ENCODE measurements at regions not wholly inside any gene's neighbourhood (a gene's known extent, or its start where the extent isn't known, plus 50 kb on each side); places are given as distances from the start of the nearest gene placed in this dataset.

DNA sequence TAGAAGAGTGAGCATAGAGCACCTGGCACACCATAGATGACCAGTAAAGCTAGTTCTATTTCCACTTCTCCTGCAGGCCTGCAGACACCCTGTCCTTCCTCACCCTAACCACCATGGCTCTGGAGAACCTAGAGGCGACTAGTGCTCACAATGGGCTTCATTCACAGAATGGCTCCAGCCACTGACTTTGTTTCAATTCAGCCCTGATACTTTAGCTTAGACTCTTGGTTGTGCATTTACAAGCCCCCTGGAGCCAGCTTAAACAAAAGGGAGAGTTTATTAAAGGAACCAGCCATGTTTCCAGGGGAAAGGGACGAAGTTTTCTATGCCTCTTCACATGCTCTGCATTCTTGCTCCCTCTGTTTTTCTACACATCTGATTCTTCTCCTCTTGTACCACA, 123.7 kb downstream of the NAV1 start:
- Histone ChIP-seq H3K27me3 (ENCODE audit: insufficient read depth, poor library complexity, severe bottlenecking) (no peaks in the 10 kb centered on the region), H3K4me3 (replicated peaks; ENCODE audit: insufficient read depth, low read length) (no peak overlapping the region), H3K27ac (replicated peaks) (no peak overlapping the region)
- DNase-seq (ENCODE audit: low read depth in 1 of 2, low spot score in 1 of 2), result no peak
- TF ChIP-seq POLR2AphosphoS5 (IDR thresholded peaks at IDR 0.05; ENCODE audit: low read depth), result no peak
- TF ChIP-seq, protein P1, sequence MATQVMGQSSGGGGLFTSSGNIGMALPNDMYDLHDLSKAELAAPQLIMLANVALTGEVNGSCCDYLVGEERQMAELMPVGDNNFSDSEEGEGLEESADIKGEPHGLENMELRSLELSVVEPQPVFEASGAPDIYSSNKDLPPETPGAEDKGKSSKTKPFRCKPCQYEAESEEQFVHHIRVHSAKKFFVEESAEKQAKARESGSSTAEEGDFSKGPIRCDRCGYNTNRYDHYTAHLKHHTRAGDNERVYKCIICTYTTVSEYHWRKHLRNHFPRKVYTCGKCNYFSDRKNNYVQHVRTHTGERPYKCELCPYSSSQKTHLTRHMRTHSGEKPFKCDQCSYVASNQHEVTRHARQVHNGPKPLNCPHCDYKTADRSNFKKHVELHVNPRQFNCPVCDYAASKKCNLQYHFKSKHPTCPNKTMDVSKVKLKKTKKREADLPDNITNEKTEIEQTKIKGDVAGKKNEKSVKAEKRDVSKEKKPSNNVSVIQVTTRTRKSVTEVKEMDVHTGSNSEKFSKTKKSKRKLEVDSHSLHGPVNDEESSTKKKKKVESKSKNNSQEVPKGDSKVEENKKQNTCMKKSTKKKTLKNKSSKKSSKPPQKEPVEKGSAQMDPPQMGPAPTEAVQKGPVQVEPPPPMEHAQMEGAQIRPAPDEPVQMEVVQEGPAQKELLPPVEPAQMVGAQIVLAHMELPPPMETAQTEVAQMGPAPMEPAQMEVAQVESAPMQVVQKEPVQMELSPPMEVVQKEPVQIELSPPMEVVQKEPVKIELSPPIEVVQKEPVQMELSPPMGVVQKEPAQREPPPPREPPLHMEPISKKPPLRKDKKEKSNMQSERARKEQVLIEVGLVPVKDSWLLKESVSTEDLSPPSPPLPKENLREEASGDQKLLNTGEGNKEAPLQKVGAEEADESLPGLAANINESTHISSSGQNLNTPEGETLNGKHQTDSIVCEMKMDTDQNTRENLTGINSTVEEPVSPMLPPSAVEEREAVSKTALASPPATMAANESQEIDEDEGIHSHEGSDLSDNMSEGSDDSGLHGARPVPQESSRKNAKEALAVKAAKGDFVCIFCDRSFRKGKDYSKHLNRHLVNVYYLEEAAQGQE (IDR thresholded peaks at IDR 0.05; ENCODE audit: insufficient replicate concordance, low read depth), result no peak
- TF ChIP-seq, protein P2, sequence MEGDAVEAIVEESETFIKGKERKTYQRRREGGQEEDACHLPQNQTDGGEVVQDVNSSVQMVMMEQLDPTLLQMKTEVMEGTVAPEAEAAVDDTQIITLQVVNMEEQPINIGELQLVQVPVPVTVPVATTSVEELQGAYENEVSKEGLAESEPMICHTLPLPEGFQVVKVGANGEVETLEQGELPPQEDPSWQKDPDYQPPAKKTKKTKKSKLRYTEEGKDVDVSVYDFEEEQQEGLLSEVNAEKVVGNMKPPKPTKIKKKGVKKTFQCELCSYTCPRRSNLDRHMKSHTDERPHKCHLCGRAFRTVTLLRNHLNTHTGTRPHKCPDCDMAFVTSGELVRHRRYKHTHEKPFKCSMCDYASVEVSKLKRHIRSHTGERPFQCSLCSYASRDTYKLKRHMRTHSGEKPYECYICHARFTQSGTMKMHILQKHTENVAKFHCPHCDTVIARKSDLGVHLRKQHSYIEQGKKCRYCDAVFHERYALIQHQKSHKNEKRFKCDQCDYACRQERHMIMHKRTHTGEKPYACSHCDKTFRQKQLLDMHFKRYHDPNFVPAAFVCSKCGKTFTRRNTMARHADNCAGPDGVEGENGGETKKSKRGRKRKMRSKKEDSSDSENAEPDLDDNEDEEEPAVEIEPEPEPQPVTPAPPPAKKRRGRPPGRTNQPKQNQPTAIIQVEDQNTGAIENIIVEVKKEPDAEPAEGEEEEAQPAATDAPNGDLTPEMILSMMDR (IDR thresholded peaks at IDR 0.05; ENCODE audit: insufficient read depth, low read length), result no peak

DNA sequence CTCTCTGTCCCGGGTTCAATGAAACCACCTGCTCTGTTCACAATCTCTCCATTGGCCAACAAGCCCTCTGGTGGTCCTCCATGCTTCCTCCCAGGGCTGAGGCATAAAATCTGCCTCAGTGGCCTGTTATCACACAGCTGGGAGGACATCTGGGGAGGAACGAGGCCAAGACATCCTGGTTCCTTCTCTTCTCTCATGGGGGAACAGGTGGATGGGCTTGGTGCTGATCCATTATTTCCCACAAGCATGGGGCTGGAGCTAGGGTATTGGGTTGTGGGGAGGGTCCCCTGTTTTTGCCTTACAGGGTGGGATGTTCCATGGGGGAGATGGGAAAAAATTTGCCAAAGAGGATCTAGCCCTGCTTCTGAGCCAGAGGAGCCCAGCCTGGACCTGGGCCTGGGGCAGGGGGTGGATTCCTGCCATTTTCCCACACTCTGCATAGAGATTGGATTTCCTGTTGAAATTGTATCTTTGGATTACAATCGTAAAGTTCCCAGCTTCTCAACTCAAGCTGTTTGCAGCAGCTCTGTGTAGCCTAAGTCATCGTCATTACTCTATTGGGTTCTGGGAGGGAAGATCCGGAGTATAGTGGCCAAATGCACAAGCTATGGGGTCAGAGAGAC, 124.7 kb downstream of the NAV1 start:
- TF ChIP-seq POLR2AphosphoS5 (IDR thresholded peaks at IDR 0.05; ENCODE audit: low read depth), result no peak
- no peak for TF ChIP-seq SPI1 (IDR thresholded peaks at IDR 0.05; ENCODE audit: borderline replicate concordance, low read depth)
- TF ChIP-seq, protein P2 (IDR thresholded peaks at IDR 0.05; ENCODE audit: insufficient read depth, low read length), result no peak
- TF ChIP-seq, protein P1 (IDR thresholded peaks at IDR 0.05; ENCODE audit: insufficient replicate concordance, low read depth), result no peak
- TF ChIP-seq GABPA (IDR thresholded peaks at IDR 0.05; ENCODE audit: low read depth), result no peak
- no peak for DNase-seq (ENCODE audit: low read depth in 1 of 2, low spot score in 1 of 2)
- Histone ChIP-seq H3K4me3 (replicated peaks; ENCODE audit: insufficient read depth, low read length) (no peak overlapping the region), H3K27ac (replicated peaks) (no peak overlapping the region), H3K27me3 (ENCODE audit: insufficient read depth, poor library complexity, severe bottlenecking) (peaks cover 2% of the 10 kb centered on the region)

DNA sequence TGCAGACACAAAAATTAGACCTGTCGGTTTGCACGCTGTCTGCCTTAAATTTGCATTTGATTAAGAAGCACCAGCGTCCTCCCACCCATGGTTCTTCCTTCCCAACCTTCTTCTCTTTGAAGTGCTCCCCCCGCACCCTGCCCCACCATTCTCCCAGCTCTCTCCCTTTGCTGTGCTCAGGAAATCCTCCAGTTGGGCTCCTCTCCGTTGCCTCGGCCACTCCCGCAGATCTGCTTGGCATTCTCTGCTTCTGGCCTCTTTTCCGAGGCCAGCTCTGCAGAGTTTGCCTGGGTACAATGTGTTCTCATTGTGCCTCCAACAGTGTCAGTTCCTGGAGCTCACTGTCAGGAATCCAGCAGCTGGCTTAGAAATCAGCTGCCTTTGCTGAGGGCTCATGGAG, 126.1 kb downstream of the NAV1 start:
- Histone ChIP-seq H3K27me3 (ENCODE audit: insufficient read depth, poor library complexity, severe bottlenecking) (peaks cover 2% of the 10 kb centered on the region), H3K27ac (replicated peaks) (no peak overlapping the region), H3K4me3 (replicated peaks; ENCODE audit: insufficient read depth, low read length) (no peak overlapping the region)
- DNase-seq (ENCODE audit: low read depth in 1 of 2, low spot score in 1 of 2), result no peak
- TF ChIP-seq SPI1 (IDR thresholded peaks at IDR 0.05; ENCODE audit: borderline replicate concordance, low read depth) (no peak), GABPA (IDR thresholded peaks at IDR 0.05; ENCODE audit: low read depth) (no peak), POLR2AphosphoS5 (IDR thresholded peaks at IDR 0.05; ENCODE audit: low read depth) (no peak)
- TF ChIP-seq, protein P1 (IDR thresholded peaks at IDR 0.05; ENCODE audit: insufficient replicate concordance, low read depth), result no peak
- TF ChIP-seq, protein P2 (IDR thresholded peaks at IDR 0.05; ENCODE audit: insufficient read depth, low read length), result no peak

Measured in HL-60 (cell line).